ENCODE measurements at regions not wholly inside any gene's neighbourhood (a gene's known extent, or its start where the extent isn't known, plus 50 kb on each side); places are given as distances from the start of the nearest gene placed in this dataset.

GRCh38 chr13:64765636-64766035 lies 2464.5 kb downstream of the PCDH9 start:
- peaks cover 0 to 6% (median 0%) of the 10 kb centered on the region in 5 donors for H3K9me3 ChIP-seq (ENCODE audit: control insufficient read depth in 5 of 5, low read length in 5 of 5)

GRCh38 chr13:64758521-64759244 lies 2471.5 kb downstream of the PCDH9 start:
- Histone ChIP-seq H3K36me3 (ENCODE audit: control insufficient read depth in 5 of 5, insufficient read depth in 5 of 5, low read length in 5 of 5) (no peaks in the 10 kb centered on the region), H3K9me3 (ENCODE audit: control insufficient read depth in 5 of 5, low read length in 5 of 5) (peaks cover 0 to 6% (median 0%) of the 10 kb centered on the region in 5 donors), H3K4me3 (ENCODE audit: low read depth in 1 of 5, low read length in 5 of 5) (no peak overlapping the region), H3K27ac (ENCODE audit: low read depth, low read length) (no peak overlapping the region), H3K27me3 (ENCODE audit: control insufficient read depth in 5 of 5, insufficient read depth in 4 of 5, low read length in 5 of 5) (no peaks in the 10 kb centered on the region), H3K9ac (ENCODE audit: low read length in 5 of 5) (no peak overlapping the region), H3K4me1 (ENCODE audit: control insufficient read depth in 5 of 5, insufficient read depth in 5 of 5, low read length in 5 of 5) (no peaks in the 10 kb centered on the region)

More at GRCh38 chr13:64765636-64766035, 2464.5 kb downstream of the PCDH9 start:
- Histone ChIP-seq H3K4me3 (ENCODE audit: low read depth in 1 of 5, low read length in 5 of 5) (no peak overlapping the region), H3K27ac (ENCODE audit: low read depth, low read length) (no peak overlapping the region), H3K9ac (ENCODE audit: low read length in 5 of 5) (no peak overlapping the region), H3K36me3 (ENCODE audit: control insufficient read depth in 5 of 5, insufficient read depth in 5 of 5, low read length in 5 of 5) (no peaks in the 10 kb centered on the region), H3K4me1 (ENCODE audit: control insufficient read depth in 5 of 5, insufficient read depth in 5 of 5, low read length in 5 of 5) (no peaks in the 10 kb centered on the region), H3K27me3 (ENCODE audit: control insufficient read depth in 5 of 5, insufficient read depth in 4 of 5, low read length in 5 of 5) (no peaks in the 10 kb centered on the region)

GRCh38 chr13:64756621-64757020 lies 2473.5 kb downstream of the PCDH9 start:
- Histone ChIP-seq H3K4me3 (ENCODE audit: low read depth in 1 of 5, low read length in 5 of 5) (no peak overlapping the region), H3K27ac (ENCODE audit: low read depth, low read length) (no peak overlapping the region), H3K9ac (ENCODE audit: low read length in 5 of 5) (no peak overlapping the region), H3K9me3 (ENCODE audit: control insufficient read depth in 5 of 5, low read length in 5 of 5) (peaks cover 0 to 2% (median 0%) of the 10 kb centered on the region in 5 donors), H3K36me3 (ENCODE audit: control insufficient read depth in 5 of 5, insufficient read depth in 5 of 5, low read length in 5 of 5) (no peaks in the 10 kb centered on the region), H3K27me3 (ENCODE audit: control insufficient read depth in 5 of 5, insufficient read depth in 4 of 5, low read length in 5 of 5) (no peaks in the 10 kb centered on the region), H3K4me1 (ENCODE audit: control insufficient read depth in 5 of 5, insufficient read depth in 5 of 5, low read length in 5 of 5) (no peaks in the 10 kb centered on the region)

- H3K27me3 ChIP-seq (ENCODE audit: control insufficient read depth in 5 of 5, insufficient read depth in 4 of 5, low read length in 5 of 5) = no peaks in the 10 kb centered on the region
- no peak overlapping the region for H3K4me3 ChIP-seq (ENCODE audit: low read depth in 1 of 5, low read length in 5 of 5)
- H3K27ac ChIP-seq (ENCODE audit: low read depth, low read length) = no peak overlapping the region
- H3K9ac ChIP-seq (ENCODE audit: low read length in 5 of 5) = no peak overlapping the region
- no peaks in the 10 kb centered on the region for H3K36me3 ChIP-seq (ENCODE audit: control insufficient read depth in 5 of 5, insufficient read depth in 5 of 5, low read length in 5 of 5)
- H3K9me3 ChIP-seq (ENCODE audit: control insufficient read depth in 5 of 5, low read length in 5 of 5) = peaks cover 0 to 2% (median 0%) of the 10 kb centered on the region in 5 donors
- H3K4me1 ChIP-seq (ENCODE audit: control insufficient read depth in 5 of 5, insufficient read depth in 5 of 5, low read length in 5 of 5) = no peaks in the 10 kb centered on the region
Measured at GRCh38 chr13:64755961-64756360, 2474.2 kb downstream of the PCDH9 start.

GRCh38 chr13:64753233-64754000 lies 2476.7 kb downstream of the PCDH9 start:
- H3K27me3 ChIP-seq (ENCODE audit: control insufficient read depth in 5 of 5, insufficient read depth in 4 of 5, low read length in 5 of 5) = no peaks in the 10 kb centered on the region
- no peak overlapping the region for H3K27ac ChIP-seq (ENCODE audit: low read depth, low read length)
- H3K9ac ChIP-seq (ENCODE audit: low read length in 5 of 5) = no peak overlapping the region
- peaks cover 0 to 2% (median 0%) of the 10 kb centered on the region in 5 donors for H3K9me3 ChIP-seq (ENCODE audit: control insufficient read depth in 5 of 5, low read length in 5 of 5)
- no peaks in the 10 kb centered on the region for H3K36me3 ChIP-seq (ENCODE audit: control insufficient read depth in 5 of 5, insufficient read depth in 5 of 5, low read length in 5 of 5)
- no peaks in the 10 kb centered on the region for H3K4me1 ChIP-seq (ENCODE audit: control insufficient read depth in 5 of 5, insufficient read depth in 5 of 5, low read length in 5 of 5)
- no peak overlapping the region for H3K4me3 ChIP-seq (ENCODE audit: low read depth in 1 of 5, low read length in 5 of 5)

GRCh38 chr13:64749301-64749700 lies 2480.8 kb downstream of the PCDH9 start:
- H3K36me3 ChIP-seq (ENCODE audit: control insufficient read depth in 5 of 5, insufficient read depth in 5 of 5, low read length in 5 of 5) = no peaks in the 10 kb centered on the region
- H3K4me3 ChIP-seq (ENCODE audit: low read depth in 1 of 5, low read length in 5 of 5) = no peak overlapping the region
- H3K27me3 ChIP-seq (ENCODE audit: control insufficient read depth in 5 of 5, insufficient read depth in 4 of 5, low read length in 5 of 5) = no peaks in the 10 kb centered on the region
- H3K9ac ChIP-seq (ENCODE audit: low read length in 5 of 5) = no peak overlapping the region
- H3K4me1 ChIP-seq (ENCODE audit: control insufficient read depth in 5 of 5, insufficient read depth in 5 of 5, low read length in 5 of 5) = no peaks in the 10 kb centered on the region
- H3K9me3 ChIP-seq (ENCODE audit: control insufficient read depth in 5 of 5, low read length in 5 of 5) = no peaks in the 10 kb centered on the region
- no peak overlapping the region for H3K27ac ChIP-seq (ENCODE audit: low read depth, low read length)

- peaks cover 0 to under 1% (median 0%) of the 10 kb centered on the region in 5 donors for H3K9me3 ChIP-seq (ENCODE audit: control insufficient read depth in 5 of 5, low read length in 5 of 5)
- H3K27me3 ChIP-seq (ENCODE audit: control insufficient read depth in 5 of 5, insufficient read depth in 4 of 5, low read length in 5 of 5) = no peaks in the 10 kb centered on the region
- H3K9ac ChIP-seq (ENCODE audit: low read length in 5 of 5) = no peak overlapping the region
- H3K36me3 ChIP-seq (ENCODE audit: control insufficient read depth in 5 of 5, insufficient read depth in 5 of 5, low read length in 5 of 5) = no peaks in the 10 kb centered on the region
- H3K4me1 ChIP-seq (ENCODE audit: control insufficient read depth in 5 of 5, insufficient read depth in 5 of 5, low read length in 5 of 5) = no peaks in the 10 kb centered on the region
- H3K27ac ChIP-seq (ENCODE audit: low read depth, low read length) = no peak overlapping the region
- no peak overlapping the region for H3K4me3 ChIP-seq (ENCODE audit: low read depth in 1 of 5, low read length in 5 of 5)
Measured at GRCh38 chr13:64746845-64747244, 2483.3 kb downstream of the PCDH9 start.

GRCh38 chr13:64740493-64740892 lies 2489.6 kb downstream of the PCDH9 start:
- Histone ChIP-seq H3K9ac (ENCODE audit: low read length in 5 of 5) (no peak overlapping the region), H3K36me3 (ENCODE audit: control insufficient read depth in 5 of 5, insufficient read depth in 5 of 5, low read length in 5 of 5) (no peaks in the 10 kb centered on the region), H3K27ac (ENCODE audit: low read depth, low read length) (no peak overlapping the region), H3K27me3 (ENCODE audit: control insufficient read depth in 5 of 5, insufficient read depth in 4 of 5, low read length in 5 of 5) (no peaks in the 10 kb centered on the region), H3K9me3 (ENCODE audit: control insufficient read depth in 5 of 5, low read length in 5 of 5) (peaks cover 0 to 13% (median 2%) of the 10 kb centered on the region in 5 donors), H3K4me3 (ENCODE audit: low read depth in 1 of 5, low read length in 5 of 5) (no peak overlapping the region), H3K4me1 (ENCODE audit: control insufficient read depth in 5 of 5, insufficient read depth in 5 of 5, low read length in 5 of 5) (no peaks in the 10 kb centered on the region)

GRCh38 chr13:64725492-64725891 lies 2504.6 kb downstream of the PCDH9 start:
- H3K4me1 ChIP-seq (ENCODE audit: control insufficient read depth in 5 of 5, insufficient read depth in 5 of 5, low read length in 5 of 5) = peaks cover 0 to 4% (median 0%) of the 10 kb centered on the region in 5 donors
- no peak overlapping the region for H3K9ac ChIP-seq (ENCODE audit: low read length in 5 of 5)
- H3K36me3 ChIP-seq (ENCODE audit: control insufficient read depth in 5 of 5, insufficient read depth in 5 of 5, low read length in 5 of 5) = no peaks in the 10 kb centered on the region
- no peak overlapping the region for H3K4me3 ChIP-seq (ENCODE audit: low read depth in 1 of 5, low read length in 5 of 5)
- H3K27me3 ChIP-seq (ENCODE audit: control insufficient read depth in 5 of 5, insufficient read depth in 4 of 5, low read length in 5 of 5) = no peaks in the 10 kb centered on the region
- no peak overlapping the region for H3K27ac ChIP-seq (ENCODE audit: low read depth, low read length)
- no peaks in the 10 kb centered on the region for H3K9me3 ChIP-seq (ENCODE audit: control insufficient read depth in 5 of 5, low read length in 5 of 5)

- Histone ChIP-seq H3K9ac (ENCODE audit: low read length in 5 of 5) (no peak overlapping the region), H3K27me3 (ENCODE audit: control insufficient read depth in 5 of 5, insufficient read depth in 4 of 5, low read length in 5 of 5) (no peaks in the 10 kb centered on the region), H3K36me3 (ENCODE audit: control insufficient read depth in 5 of 5, insufficient read depth in 5 of 5, low read length in 5 of 5) (no peaks in the 10 kb centered on the region), H3K4me3 (ENCODE audit: low read depth in 1 of 5, low read length in 5 of 5) (no peak overlapping the region), H3K9me3 (ENCODE audit: control insufficient read depth in 5 of 5, low read length in 5 of 5) (no peaks in the 10 kb centered on the region), H3K4me1 (ENCODE audit: control insufficient read depth in 5 of 5, insufficient read depth in 5 of 5, low read length in 5 of 5) (peaks cover 0 to 4% (median 0%) of the 10 kb centered on the region in 5 donors), H3K27ac (ENCODE audit: low read depth, low read length) (no peak overlapping the region)
Measured at GRCh38 chr13:64723724-64724123, 2506.4 kb downstream of the PCDH9 start.
